Common myeloid progenitor, CD34-positive (primary cell): ENCODE measurements at regions not wholly inside any gene's neighbourhood (a gene's known extent, or its start where the extent isn't known, plus 50 kb on each side); places are given as distances from the start of the nearest gene placed in this dataset.

Experiments
- CTCF ChIA-PET: fragments of 350-600 bp; sonication (Branson Sonifier 250); formaldehyde crosslinking; loops from one replicate; lab custom pipeline; 2021; ENCODE audit warnings: antibody characterized with exemption; lab: Charles Lee
- POLR2A ChIA-PET: fragments of 350-600 bp; sonication (Branson Sonifier 250); formaldehyde crosslinking; loops from one replicate; lab custom pipeline; 2021; ENCODE audit warnings: antibody characterized with exemption; lab: Charles Lee
- DNase-seq, 3 donors: peaks; one replicate each; pipeline versions ENCODE4 v3.0.0 to v3.0.0-alpha.2; 2013
- H3K27ac ChIP-seq, 2 experiments: 1 replicate in 1 of 2; 2 replicates in 1 of 2; pipeline ENCODE4 v1.7.0; 2013; ENCODE audit warnings: inconsistent platforms in 2 of 2, low read length in 2 of 2, mild to moderate bottlenecking in 2 of 2, low read depth in 1 of 2, moderate library complexity in 1 of 2; ENCODE audit not compliant: severe bottlenecking in 2 of 2, insufficient read depth in 1 of 2, poor library complexity in 1 of 2
- H3K27me3 ChIP-seq, 5 experiments: replicated peaks in 2 of 5; 1 replicate in 3 of 5; 2 replicates in 2 of 5; pipeline versions ENCODE4 v1.6.1 to v1.7.0; 2013; ENCODE audit warnings: low read length in 4 of 5, mild to moderate bottlenecking in 2 of 5, moderate library complexity in 2 of 5, inconsistent platforms in 1 of 5; ENCODE audit not compliant: insufficient read depth in 5 of 5, control insufficient read depth in 4 of 5
- H3K36me3 ChIP-seq, 4 experiments: 1 replicate in 2 of 4; 2 replicates in 2 of 4; pipeline versions ENCODE4 v1.6.1 to v1.7.0; 2013; ENCODE audit warnings: low read length in 3 of 4, control low read depth in 1 of 4, mild to moderate bottlenecking in 1 of 4; ENCODE audit not compliant: control insufficient read depth in 4 of 4, insufficient read depth in 4 of 4
- H3K4me1 ChIP-seq, 4 experiments: 1 replicate in 3 of 4; 2 replicates in 1 of 4; pipeline versions ENCODE4 v1.6.1 to v1.7.1; 2013; ENCODE audit warnings: low read length in 3 of 4, mild to moderate bottlenecking in 3 of 4, control low read depth in 1 of 4, inconsistent platforms in 1 of 4, moderate library complexity in 1 of 4; ENCODE audit not compliant: control insufficient read depth in 4 of 4, insufficient read depth in 4 of 4; ENCODE audit errors: control extremely low read depth in 1 of 4
- H3K4me3 ChIP-seq, 7 experiments: 1 replicate in 4 of 7; 2 replicates in 3 of 7; pipeline versions ENCODE4 v1.5.1 to v1.7.0; 2013; ENCODE audit warnings: mild to moderate bottlenecking in 7 of 7, low read length in 6 of 7, moderate library complexity in 6 of 7, inconsistent platforms in 2 of 7, low read depth in 2 of 7, control low read depth in 1 of 7; ENCODE audit not compliant: insufficient read depth in 4 of 7, control insufficient read depth in 1 of 7; ENCODE audit errors: extremely low read depth in 1 of 7
- H3K9me3 ChIP-seq, 5 experiments: 1 replicate in 4 of 5; 2 replicates in 1 of 5; pipeline versions ENCODE4 v1.6.1 to v1.7.1; 2013; ENCODE audit warnings: low read length in 4 of 5, mild to moderate bottlenecking in 2 of 5, inconsistent platforms in 1 of 5, low read depth in 1 of 5, moderate library complexity in 1 of 5; ENCODE audit not compliant: control insufficient read depth in 4 of 5, insufficient read depth in 2 of 5; ENCODE audit errors: control extremely low read depth in 1 of 5
- WGBS: methylation state at CpG from one replicate; pipeline ENCODE4 v1.1.5; 2013; ENCODE audit not compliant: insufficient coverage; 5-methylcytosine and 5-hydroxymethylcytosine counted together

DNA sequence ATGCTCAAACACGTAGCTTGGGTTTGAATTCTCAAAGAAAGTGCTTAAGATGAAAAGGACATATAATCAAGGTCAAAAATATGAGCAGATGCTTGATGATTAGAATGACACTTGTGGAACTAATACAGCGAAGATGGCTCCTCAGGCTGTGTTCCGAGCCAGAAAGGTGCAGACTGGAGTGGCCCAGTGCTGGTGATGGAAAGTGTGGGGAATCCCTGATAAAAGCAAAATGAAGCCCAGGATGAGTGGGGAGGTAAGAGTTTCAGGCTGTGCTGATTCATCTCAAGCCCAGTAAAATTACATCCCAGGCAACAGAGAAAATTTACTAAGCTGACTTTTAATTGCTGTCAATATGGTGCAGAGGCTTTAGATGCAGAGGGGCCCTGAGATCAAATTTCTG, 77.8 kb upstream of the IKZF1 start:
- 100% methylated on average over 2 of the region's 3 CpGs for WGBS
- Histone ChIP-seq H3K27me3 (no peaks in the 10 kb centered on the region), H3K36me3 (no peaks in the 10 kb centered on the region), H3K9me3 (peaks cover 4 to 28% (median 8%) of the 10 kb centered on the region in 5 experiments), H3K27ac (no peak overlapping the region), H3K4me1 (peaks cover 15 to 34% (median 25%) of the 10 kb centered on the region in 4 experiments), H3K4me3 (no peak overlapping the region)
- ChIA-PET CTCF (interaction anchor here (0.7 to 4.0 kb wide), 13 partner anchors 10 to 915 kb away, joined by 3 to 26 read pairs (median 3); partner anchors contain the start of gene IKZF1), POLR2A (no interaction called here)
- DNase-seq: no peak

DNA sequence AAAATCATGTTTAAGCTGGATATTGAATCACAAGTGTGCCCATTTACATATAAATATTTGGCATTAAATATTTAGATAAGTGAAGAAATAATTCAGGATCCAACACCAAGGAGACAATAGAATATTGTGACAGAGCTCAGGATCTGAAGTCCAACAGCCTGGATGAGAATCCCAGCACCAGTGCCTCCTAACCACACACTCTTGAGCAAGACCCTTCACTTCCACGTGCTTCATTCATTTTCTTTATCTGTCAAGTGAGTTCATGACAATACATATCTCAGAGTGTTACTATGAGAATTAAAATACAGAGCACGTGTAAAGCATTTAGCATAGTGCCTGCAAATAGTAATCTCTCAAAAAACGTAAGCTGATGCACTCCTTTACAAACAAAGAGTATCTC, 78.4 kb upstream of the IKZF1 start:
- Histone ChIP-seq H3K4me3 (no peak overlapping the region), H3K27me3 (no peaks in the 10 kb centered on the region), H3K36me3 (no peaks in the 10 kb centered on the region), H3K4me1 (peaks cover 15 to 36% (median 25%) of the 10 kb centered on the region in 4 experiments), H3K27ac (no peak overlapping the region), H3K9me3 (peaks cover 4 to 29% (median 8%) of the 10 kb centered on the region in 5 experiments)
- ChIA-PET CTCF (interaction anchor here (1.2 to 4.0 kb wide), 8 partner anchors 12 to 142 kb away, joined by 3 to 26 read pairs (median 6); partner anchors contain the start of gene IKZF1), POLR2A (no interaction called here)
- no peak for DNase-seq
- WGBS: 93% methylated on average over 2 of the region's 3 CpGs

DNA sequence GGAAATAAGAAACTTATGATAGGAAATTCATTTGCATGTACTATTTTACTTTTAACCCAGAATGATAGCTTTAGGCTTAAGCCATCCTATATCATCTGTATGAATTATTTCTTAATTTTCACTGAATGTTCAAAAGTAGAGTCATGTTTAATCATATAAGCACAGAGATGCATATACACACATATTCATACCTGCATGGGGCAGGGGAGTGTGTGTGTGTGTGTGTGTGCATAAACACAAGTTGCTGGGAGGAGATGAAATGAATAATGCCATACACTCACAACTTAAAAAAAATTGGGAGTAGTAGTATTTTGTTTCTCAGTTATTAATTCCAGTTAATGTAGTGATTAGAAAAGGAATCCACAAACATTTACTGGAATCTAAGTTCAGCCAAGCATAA, 83.1 kb upstream of the IKZF1 start:
- POLR2A ChIA-PET: no interaction called here
- CTCF ChIA-PET: interaction anchor here (0.8 to 1.5 kb wide), 6 partner anchors 8 to 117 kb away, joined by 3 to 6 read pairs (median 4); no protein-coding TSS in a partner anchor
- no peak overlapping the region for H3K27ac ChIP-seq
- H3K4me3 ChIP-seq: no peak overlapping the region
- peaks cover 18 to 49% (median 29%) of the 10 kb centered on the region in 4 experiments for H3K4me1 ChIP-seq
- no peaks in the 10 kb centered on the region for H3K36me3 ChIP-seq
- H3K27me3 ChIP-seq: no peaks in the 10 kb centered on the region
- H3K9me3 ChIP-seq: peaks cover 0 to 16% (median 4%) of the 10 kb centered on the region in 5 experiments
- no peak for DNase-seq

DNA sequence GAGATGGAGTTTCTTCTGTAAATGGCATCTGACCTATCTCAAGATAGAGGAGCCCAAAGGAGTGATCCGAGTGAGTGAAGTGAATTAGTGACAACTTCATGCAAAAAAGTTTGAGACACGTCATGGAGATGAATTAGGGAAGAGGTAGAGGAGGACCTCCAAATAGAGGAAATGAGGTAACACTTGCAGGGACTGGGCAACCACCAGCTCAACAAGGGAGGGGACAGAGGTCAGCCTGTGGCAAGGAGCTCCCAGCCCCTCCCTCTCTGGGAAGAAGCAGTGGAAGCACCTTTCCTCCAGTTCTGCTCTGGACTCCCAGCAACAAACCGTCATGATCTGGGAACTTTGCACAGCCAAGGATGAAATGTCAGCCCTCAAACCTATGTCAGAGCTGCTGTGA, 83.5 kb upstream of the IKZF1 start:
- Histone ChIP-seq H3K4me3 (no peak overlapping the region), H3K27ac (no peak overlapping the region), H3K36me3 (no peaks in the 10 kb centered on the region), H3K4me1 (peaks cover 21 to 50% (median 31%) of the 10 kb centered on the region in 4 experiments), H3K9me3 (peaks cover 0 to 16% (median 4%) of the 10 kb centered on the region in 5 experiments), H3K27me3 (no peaks in the 10 kb centered on the region)
- ChIA-PET CTCF (interaction anchor here (0.8 to 1.5 kb wide), 7 partner anchors 8 to 118 kb away, joined by 3 to 6 read pairs (median 3); no protein-coding TSS in a partner anchor), POLR2A (no interaction called here)
- 69% methylated on average over 2 of the region's 3 CpGs for WGBS
- DNase-seq: peak in 1 of 3 donors; percentile 29

DNA sequence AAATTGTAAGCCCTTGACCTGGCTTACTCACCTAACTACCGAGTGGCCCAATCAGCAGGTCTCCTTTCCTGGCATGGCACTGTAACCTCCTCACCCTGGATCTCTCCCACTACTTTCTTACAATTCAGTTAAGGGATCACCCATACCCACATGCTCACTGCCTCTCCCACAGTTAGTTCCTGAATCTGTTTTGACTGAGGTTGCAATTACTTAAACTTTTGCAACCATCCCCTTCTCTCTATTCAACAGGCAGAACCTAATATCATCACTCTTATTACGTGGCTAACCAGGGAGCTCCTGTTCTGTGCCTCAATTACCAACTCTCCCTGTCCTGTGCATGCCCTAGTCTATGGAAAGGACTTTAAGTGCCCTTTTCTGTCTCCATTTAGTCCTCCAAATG, 84.2 kb upstream of the IKZF1 start:
- Histone ChIP-seq H3K9me3 (peaks cover 0 to 16% (median 4%) of the 10 kb centered on the region in 5 experiments), H3K36me3 (no peaks in the 10 kb centered on the region), H3K4me3 (no peak overlapping the region), H3K27me3 (no peaks in the 10 kb centered on the region), H3K27ac (no peak overlapping the region), H3K4me1 (peaks cover 21 to 54% (median 38%) of the 10 kb centered on the region in 4 experiments)
- no peak for DNase-seq
- 91% methylated on average over 2 of the region's 2 CpGs for WGBS
- POLR2A ChIA-PET: no interaction called here
- CTCF ChIA-PET: interaction anchor here (1.0 to 1.4 kb wide), 3 partner anchors 9 to 86 kb away, joined by 3 to 5 read pairs (median 3); no protein-coding TSS in a partner anchor

DNA sequence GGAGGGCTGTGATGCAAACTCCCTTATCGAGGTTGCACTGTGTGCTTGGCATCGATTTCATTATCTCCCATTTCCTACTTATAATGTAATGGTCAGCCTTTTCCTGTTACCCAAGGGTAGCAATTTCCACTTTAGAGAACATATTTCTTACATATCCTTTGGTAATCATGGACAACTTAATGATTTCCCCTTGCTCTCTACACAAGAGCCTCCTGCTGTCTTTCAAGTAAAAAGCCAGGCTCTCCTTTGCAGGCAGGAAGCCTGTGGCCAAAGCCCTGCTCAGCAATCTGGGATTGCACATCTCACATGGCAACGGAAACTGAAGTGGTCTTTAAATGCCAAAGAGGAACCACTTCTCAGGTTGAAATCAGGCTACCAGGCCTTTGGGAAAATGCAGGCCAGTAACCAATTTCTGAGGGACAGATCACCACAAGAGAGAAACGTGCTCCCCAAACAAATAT, 86.7 kb upstream of the IKZF1 start:
- Histone ChIP-seq H3K4me3 (no peak overlapping the region), H3K9me3 (peaks cover 0 to 13% (median 4%) of the 10 kb centered on the region in 5 experiments), H3K4me1 (peaks cover 30 to 78% (median 62%) of the 10 kb centered on the region in 4 experiments), H3K36me3 (no peaks in the 10 kb centered on the region), H3K27ac (no peak overlapping the region), H3K27me3 (no peaks in the 10 kb centered on the region)
- peak; percentile 68 to 87 (median 85) for DNase-seq
- CTCF ChIA-PET: interaction anchor here (2.3 kb wide), 1 partner anchor 10 kb away, joined by 6 read pairs; no protein-coding TSS in a partner anchor
- WGBS: 0% methylated on average over 3 of the region's 4 CpGs
- POLR2A ChIA-PET: no interaction called here

DNA sequence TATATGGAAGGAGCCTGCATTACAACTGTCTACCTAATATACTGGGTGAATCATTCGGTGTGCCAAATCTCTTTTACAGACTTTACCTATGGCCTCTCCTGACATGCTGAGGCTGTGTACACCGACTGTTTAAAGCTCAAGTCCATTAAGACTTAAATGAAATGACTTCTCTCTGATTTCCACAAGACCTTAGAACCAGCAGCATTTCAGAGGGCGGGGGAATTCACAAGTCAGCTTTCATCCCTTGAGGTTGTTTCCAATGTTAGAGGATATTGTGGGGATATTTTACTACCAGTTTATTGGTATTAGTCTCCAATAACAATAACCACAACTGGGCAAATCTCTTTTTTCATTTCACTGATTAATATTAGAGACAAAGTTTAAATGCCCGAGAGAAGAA, 87.1 kb upstream of the IKZF1 start:
- no peaks in the 10 kb centered on the region for H3K27me3 ChIP-seq
- H3K4me3 ChIP-seq: peak overlapping the region in 2 of 7 experiments; percentile 9 to 53
- 79% methylated on average over 2 of the region's 4 CpGs for WGBS
- H3K36me3 ChIP-seq: no peaks in the 10 kb centered on the region
- ChIA-PET POLR2A (no interaction called here), CTCF (interaction anchor here (0.8 to 1.0 kb wide), 2 partner anchors 10 to 11 kb away, joined by 3 read pairs; no protein-coding TSS in a partner anchor)
- H3K9me3 ChIP-seq: peaks cover 0 to 10% (median 2%) of the 10 kb centered on the region in 5 experiments
- H3K27ac ChIP-seq: no peak overlapping the region
- H3K4me1 ChIP-seq: peaks cover 30 to 83% (median 66%) of the 10 kb centered on the region in 4 experiments
- no peak for DNase-seq
